ENCODE measurements at regions not wholly inside any gene's neighbourhood (a gene's known extent, or its start where the extent isn't known, plus 50 kb on each side); places are given as distances from the start of the nearest gene placed in this dataset.

DNA sequence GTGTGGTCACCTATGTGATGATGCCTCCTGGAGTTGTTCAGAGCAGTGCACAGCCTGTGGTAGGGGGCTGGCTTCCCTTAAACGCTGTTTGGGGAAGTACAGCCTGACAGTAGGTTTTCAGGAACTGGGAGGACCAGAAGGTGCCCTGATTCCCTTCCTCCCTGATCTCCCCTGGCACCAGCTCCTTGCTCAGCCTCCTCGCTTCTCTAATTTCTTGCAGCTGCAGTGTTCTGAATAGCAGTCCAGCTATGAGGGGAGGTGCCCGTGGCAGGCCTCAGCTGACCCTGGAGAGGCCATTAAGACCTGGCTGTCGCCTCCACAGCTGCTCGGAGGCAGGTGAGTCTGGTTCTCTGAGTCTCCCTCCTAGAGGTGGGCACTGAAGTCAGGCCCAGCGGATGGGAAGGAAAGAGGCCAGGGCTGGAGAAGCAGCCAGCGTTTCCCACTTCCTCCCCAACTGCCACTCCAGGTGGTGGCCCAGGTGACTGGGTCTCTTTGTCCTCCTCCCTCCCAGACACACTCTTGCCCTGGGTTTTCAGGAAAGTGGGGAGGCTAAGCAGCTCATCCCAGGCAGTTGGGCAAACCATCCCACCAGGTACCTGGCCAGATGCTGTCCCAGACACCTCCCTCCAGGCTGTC lies 52.0 kb upstream of the RPL11 start:
- no peak for DNase-seq (ENCODE audit: low read depth)

- DNase-seq (ENCODE audit: low read depth): no peak
These were observed 52.8 kb upstream of the RPL11 start for GRCh38 chr1:23638786-23639241.

- no peak for DNase-seq (ENCODE audit: low read depth)
These were observed 53.4 kb upstream of the RPL11 start for GRCh38 chr1:23638188-23638619.

DNA sequence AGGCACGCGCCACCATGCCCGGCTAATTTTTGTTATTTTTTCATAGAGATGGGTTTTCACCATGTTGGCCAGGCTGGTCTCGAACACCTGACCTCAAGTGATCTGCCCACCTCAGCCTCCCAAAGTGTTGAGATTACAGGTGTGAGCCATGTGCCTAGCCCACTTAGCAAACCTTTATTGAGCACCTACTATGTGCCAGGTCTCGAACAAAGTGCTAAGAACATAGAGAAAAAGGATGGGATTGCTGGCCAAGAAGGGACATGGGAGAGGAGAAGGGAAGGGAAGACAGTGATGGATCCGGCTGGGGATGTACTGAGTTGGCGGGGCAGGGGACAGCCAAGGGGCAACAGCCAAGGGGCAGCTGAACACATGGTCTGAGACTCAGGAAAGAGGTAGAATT lies 55.6 kb upstream of the RPL11 start:
- no peak for DNase-seq (ENCODE audit: low read depth)

- peak; percentile 55 for DNase-seq (ENCODE audit: low read depth)
These were observed 56.6 kb upstream of the RPL11 start for GRCh38 chr1:23634840-23635651.

DNA sequence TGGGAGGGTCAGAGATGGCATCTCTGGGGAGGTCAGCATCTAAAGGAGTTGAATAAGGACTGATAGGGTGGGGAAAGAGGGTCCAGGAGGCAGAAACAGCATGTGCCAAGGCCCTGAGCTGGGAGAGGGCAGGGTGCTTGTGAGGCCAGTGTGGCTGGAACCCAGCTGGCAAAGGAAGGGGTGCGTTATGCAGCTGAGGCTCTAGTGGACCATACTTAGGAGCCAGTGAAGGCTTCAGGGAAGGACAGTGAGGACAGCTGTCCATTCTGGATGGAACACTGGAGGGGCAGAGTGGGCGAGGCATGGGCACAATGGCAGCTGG lies 57.1 kb upstream of the RPL11 start:
- no peak for DNase-seq (ENCODE audit: low read depth)

GRCh38 chr1:23632479-23633160 lies 59.0 kb upstream of the RPL11 start:
- no peak for DNase-seq (ENCODE audit: low read depth)

DNA sequence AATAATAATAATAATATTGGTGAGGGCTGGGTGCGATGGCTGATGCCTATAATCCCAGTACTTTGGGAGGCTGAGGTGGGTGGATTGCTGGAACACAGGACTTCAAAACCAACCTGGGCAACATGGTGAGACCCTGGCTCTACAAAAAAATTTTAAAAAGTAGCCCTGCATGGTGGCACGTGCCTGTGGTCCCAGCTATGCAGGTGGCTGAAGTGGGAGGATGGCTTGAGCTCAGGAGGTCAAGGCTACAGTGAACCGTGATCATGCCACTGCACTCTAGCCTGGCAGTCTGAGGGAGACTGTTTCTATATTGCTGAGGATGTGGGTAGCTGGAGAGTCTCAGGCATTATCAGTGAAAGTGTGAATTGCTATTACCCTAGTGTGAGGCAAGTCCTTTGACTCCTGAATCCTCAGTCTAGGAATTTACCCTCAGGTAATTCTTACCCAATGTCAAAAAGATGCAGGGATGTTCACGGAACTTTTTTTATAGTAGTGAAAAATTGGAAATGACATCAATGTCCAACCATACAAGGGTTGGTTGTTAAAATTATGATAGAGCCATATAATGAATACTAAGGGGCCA lies 61.8 kb upstream of the RPL11 start:
- DNase-seq (ENCODE audit: low read depth): no peak

GRCh38 chr1:23628951-23629387 lies 62.6 kb upstream of the RPL11 start:
- no peak for DNase-seq (ENCODE audit: low read depth)

DNA sequence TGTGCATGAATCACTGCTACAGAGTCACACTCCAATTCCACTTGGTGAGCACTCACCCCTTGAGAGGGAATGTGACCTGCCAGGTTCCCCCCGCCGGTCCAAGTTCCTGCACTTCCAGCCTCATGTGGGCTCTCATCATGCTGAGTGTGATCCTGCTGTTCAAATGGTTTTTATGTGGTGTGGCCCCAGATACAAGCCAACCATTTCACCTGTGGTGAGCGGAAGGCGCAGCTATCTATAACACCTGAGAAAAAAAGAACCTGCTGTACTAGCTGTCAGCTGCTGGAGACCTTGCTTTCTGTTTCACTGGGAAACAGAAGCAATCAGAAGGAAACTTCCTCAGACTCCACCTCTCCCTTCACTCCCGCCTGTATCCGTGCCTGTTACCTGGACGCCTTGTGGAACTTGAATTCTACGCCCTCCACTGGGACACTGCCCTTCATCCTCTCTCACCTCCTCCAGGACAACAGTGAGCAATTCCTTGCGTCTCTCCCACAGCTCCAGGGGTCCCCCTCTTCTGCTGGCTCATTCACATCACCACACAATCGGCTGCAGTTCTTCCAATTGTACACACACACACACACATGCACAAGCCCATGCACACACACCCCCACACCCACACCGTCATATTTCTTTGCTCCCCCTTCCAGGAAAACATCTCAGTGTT lies 64.4 kb upstream of the RPL11 start:
- no peak for DNase-seq (ENCODE audit: low read depth)

DNA sequence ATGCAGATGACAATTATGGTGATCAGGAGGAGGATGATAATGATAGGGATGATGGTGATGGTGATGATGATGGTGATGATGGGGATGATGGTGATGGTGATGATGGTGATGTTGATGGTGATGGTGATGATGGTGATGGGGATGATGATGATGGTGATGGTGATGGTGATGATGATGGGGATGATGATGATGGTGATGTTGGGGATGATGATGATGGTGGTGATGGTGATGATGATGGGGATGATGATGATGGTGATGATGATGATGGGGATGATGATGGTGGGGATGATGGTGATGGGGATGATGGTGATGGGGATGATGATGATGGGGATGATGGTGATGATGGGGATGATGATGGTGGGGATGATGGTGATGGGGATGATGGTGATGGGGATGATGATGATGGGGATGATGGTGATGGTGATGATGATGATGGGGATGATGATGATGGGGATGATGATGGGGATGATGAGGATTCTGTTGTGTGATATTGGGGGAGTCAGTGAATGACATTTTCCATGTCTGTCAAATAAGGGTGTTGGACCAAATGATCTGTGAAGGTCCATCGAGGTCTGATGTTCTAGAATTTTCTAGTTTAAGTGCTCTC lies 65.6 kb upstream of the RPL11 start:
- DNase-seq (ENCODE audit: low read depth): no peak

- DNase-seq (ENCODE audit: low read depth): no peak
These were observed 66.1 kb upstream of the RPL11 start for GRCh38 chr1:23625459-23625858.

DNA sequence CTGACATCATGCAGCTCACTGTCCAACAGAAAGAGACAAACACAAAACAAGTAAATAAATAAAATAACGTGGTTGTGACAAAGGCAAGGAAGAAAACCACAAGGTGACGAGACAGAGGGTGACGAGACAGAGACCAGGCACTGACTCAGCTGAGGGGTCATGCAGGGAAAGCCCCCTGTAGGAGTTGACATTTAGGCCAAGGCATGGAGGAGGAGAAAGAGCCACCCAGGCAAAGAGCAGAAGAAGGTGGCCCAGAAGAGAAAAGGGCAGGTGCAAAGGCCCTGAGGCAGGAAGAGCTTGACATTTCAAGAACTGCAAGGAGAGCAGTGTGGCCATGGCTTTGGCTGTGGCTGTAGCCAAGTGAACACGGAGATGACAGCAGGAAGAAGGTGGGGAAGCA lies 65.1 kb upstream of the ID3 start:
- no peak for DNase-seq (ENCODE audit: low read depth)

GRCh38 chr1:23622284-23622683 lies 63.0 kb upstream of the ID3 start:
- no peak for DNase-seq (ENCODE audit: low read depth)

GRCh38 chr1:23620605-23621004 lies 61.3 kb upstream of the ID3 start:
- no peak for DNase-seq (ENCODE audit: low read depth)

DNA sequence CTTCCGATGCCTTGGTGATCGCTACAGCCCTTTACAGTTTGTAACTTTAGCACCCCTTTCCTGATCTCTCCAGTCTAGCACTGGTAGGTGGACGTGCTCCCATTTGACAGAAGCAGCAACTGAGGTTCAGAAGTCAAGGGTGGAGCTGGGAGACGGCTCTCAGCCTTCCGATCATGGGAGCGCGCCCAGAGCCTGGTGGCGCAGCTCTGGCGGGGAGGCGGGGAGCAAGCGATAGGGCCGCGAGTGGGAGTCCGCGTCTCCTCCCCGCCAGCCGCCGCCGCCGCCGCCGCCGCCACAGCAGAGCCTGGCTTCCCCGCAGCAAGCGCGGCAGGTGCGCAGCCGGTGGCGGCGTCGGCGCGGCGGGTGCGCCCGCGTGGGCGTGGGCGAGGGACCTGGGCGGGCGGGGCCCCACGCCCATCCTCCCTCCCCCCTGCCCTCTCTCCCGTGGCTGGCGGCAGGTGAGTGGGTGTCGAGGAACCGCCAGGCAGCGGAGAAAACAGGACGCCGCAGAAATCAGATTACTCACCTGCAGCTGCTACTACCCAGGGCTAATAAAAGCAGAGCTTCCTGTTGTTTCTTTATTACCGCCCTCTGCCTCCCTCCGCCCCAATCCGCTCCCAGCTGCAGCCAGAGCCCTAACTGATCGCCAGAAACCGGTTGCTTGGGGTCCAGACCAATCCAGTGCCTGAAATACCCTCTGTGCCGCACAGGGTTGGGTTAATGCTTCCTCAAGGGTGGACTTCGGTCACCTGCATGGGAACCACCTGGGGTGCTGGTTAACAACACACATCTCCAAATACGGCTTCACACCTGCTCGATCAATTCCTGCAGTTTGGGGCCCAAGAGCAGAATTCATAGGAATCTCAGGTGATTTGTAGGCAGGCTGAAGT lies 60.2 kb upstream of the ID3 start:
- DNase-seq (ENCODE audit: low read depth): peak; percentile 65

- no peak for DNase-seq (ENCODE audit: low read depth)
These were observed 59.3 kb upstream of the ID3 start for GRCh38 chr1:23618586-23619083.

GRCh38 chr1:23617084-23617521 lies 57.8 kb upstream of the ID3 start:
- DNase-seq (ENCODE audit: low read depth): no peak

GRCh38 chr1:23616292-23616824 lies 57.1 kb upstream of the ID3 start:
- DNase-seq (ENCODE audit: low read depth): no peak

GRCh38 chr1:23615852-23616251 lies 56.6 kb upstream of the ID3 start:
- no peak for DNase-seq (ENCODE audit: low read depth)
